SK-N-SH (cell line): ENCODE measurements at regions not wholly inside any gene's neighbourhood (a gene's known extent, or its start where the extent isn't known, plus 50 kb on each side); places are given as distances from the start of the nearest gene placed in this dataset.

ENCODE experiments used
- EZH2phosphoT487 ChIP-seq: fragments of 200-600 bp; sonication (generic); IDR thresholded peaks from 2 replicates; pipeline ENCODE4 v1.6.1; 2017; ENCODE audit warnings: low read depth, mixed run types, mild to moderate bottlenecking, antibody characterized with exemption, moderate library complexity, borderline replicate concordance
- TF ChIP-seq, protein P1 (sequence below): fragments of 200-600 bp; sonication (generic); IDR thresholded peaks from 2 replicates; pipeline ENCODE4 v1.6.1; 2017; ENCODE audit warnings: antibody characterized with exemption, mild to moderate bottlenecking, moderate library complexity

DNA sequence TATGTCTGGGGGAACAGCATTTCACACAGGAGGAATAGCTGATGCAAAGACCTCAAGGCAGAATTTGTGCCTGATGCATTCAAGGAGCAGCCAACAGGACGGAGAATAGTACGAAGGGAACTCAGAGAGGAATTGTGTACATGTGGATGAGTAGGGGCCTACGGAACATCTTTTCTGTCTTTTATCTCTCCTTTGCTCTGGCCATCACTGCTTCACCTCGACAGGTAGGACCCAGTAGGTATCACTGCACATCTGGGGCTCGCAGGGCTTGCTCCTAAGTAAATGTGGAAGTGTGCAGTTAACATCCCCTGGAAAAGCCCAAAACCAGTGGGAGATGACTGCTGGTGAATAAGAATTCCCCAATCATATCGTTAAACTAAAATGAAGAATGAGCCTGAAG is 56.4 kb upstream of the POU1F1 start:
- TF ChIP-seq, protein P1, sequence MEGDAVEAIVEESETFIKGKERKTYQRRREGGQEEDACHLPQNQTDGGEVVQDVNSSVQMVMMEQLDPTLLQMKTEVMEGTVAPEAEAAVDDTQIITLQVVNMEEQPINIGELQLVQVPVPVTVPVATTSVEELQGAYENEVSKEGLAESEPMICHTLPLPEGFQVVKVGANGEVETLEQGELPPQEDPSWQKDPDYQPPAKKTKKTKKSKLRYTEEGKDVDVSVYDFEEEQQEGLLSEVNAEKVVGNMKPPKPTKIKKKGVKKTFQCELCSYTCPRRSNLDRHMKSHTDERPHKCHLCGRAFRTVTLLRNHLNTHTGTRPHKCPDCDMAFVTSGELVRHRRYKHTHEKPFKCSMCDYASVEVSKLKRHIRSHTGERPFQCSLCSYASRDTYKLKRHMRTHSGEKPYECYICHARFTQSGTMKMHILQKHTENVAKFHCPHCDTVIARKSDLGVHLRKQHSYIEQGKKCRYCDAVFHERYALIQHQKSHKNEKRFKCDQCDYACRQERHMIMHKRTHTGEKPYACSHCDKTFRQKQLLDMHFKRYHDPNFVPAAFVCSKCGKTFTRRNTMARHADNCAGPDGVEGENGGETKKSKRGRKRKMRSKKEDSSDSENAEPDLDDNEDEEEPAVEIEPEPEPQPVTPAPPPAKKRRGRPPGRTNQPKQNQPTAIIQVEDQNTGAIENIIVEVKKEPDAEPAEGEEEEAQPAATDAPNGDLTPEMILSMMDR = no peak
- TF ChIP-seq EZH2phosphoT487 = no peak
